Parathyroid adenoma (tissue), 2 donors: ENCODE measurements at regions not wholly inside any gene's neighbourhood (a gene's known extent, or its start where the extent isn't known, plus 50 kb on each side); places are given as distances from the start of the nearest gene placed in this dataset.

Experiments
- H2AFZ ChIP-seq: fragments of 300-600 bp; sonication (generic); one replicate; pipeline ENCODE4 v1.7.0; 2017; ENCODE audit warnings: antibody characterized with exemption, mild to moderate bottlenecking
- H3K27ac ChIP-seq: fragments of 300-600 bp; sonication (generic); one replicate; pipeline ENCODE4 v1.7.0; 2017
- H3K27me3 ChIP-seq: fragments of 300-600 bp; sonication (generic); one replicate; pipeline ENCODE4 v1.7.0; 2017; ENCODE audit warnings: low read length; ENCODE audit not compliant: control insufficient read depth, insufficient read depth
- H3K36me3 ChIP-seq: fragments of 300-600 bp; sonication (generic); one replicate; pipeline ENCODE4 v1.7.0; 2017; ENCODE audit warnings: low read length; ENCODE audit not compliant: control insufficient read depth, insufficient read depth
- H3K4me1 ChIP-seq: fragments of 300-600 bp; sonication (generic); one replicate; pipeline ENCODE4 v1.7.0; 2017; ENCODE audit warnings: control low read depth
- H3K4me2 ChIP-seq: fragments of 300-600 bp; sonication (generic); one replicate; pipeline ENCODE4 v1.7.0; 2017; ENCODE audit warnings: low read length
- H3K4me3 ChIP-seq: fragments of 300-600 bp; sonication (generic); one replicate; pipeline ENCODE4 v1.7.0; 2017; ENCODE audit warnings: low read depth, low read length
- H3K79me2 ChIP-seq: fragments of 300-600 bp; sonication (generic); one replicate; pipeline ENCODE4 v1.7.0; 2017; ENCODE audit warnings: control low read depth
- H3K9ac ChIP-seq: fragments of 300-600 bp; sonication (generic); one replicate; pipeline ENCODE4 v1.7.0; 2017; ENCODE audit warnings: mild to moderate bottlenecking
- H3K9me3 ChIP-seq: fragments of 300-600 bp; sonication (generic); one replicate; pipeline ENCODE4 v1.7.0; 2017; ENCODE audit warnings: low read length; ENCODE audit not compliant: control insufficient read depth
- TF ChIP-seq, protein P1 (sequence below): fragments of 300-600 bp; sonication (generic); IDR thresholded peaks from one replicate; pipeline ENCODE4 v1.7.0; 2017; ENCODE audit warnings: antibody characterized with exemption, mild to moderate bottlenecking
- donor health status: primary hyperparathyroidism.

GRCh38 chr20:55229451-55229850 is 754.1 kb downstream of the DOK5 start:
- no peak overlapping the region for H3K27ac ChIP-seq
- H3K9ac ChIP-seq, result no peak overlapping the region
- H3K4me3 ChIP-seq, result no peak overlapping the region
- no peaks in the 10 kb centered on the region for H3K36me3 ChIP-seq
- no peaks in the 10 kb centered on the region for H3K27me3 ChIP-seq
- no peaks in the 10 kb centered on the region for H3K79me2 ChIP-seq
- H3K9me3 ChIP-seq, result no peaks in the 10 kb centered on the region
- no peak overlapping the region for H3K4me2 ChIP-seq
- no peak overlapping the region for H2AFZ ChIP-seq
- no peaks in the 10 kb centered on the region for H3K4me1 ChIP-seq
- TF ChIP-seq, protein P1, sequence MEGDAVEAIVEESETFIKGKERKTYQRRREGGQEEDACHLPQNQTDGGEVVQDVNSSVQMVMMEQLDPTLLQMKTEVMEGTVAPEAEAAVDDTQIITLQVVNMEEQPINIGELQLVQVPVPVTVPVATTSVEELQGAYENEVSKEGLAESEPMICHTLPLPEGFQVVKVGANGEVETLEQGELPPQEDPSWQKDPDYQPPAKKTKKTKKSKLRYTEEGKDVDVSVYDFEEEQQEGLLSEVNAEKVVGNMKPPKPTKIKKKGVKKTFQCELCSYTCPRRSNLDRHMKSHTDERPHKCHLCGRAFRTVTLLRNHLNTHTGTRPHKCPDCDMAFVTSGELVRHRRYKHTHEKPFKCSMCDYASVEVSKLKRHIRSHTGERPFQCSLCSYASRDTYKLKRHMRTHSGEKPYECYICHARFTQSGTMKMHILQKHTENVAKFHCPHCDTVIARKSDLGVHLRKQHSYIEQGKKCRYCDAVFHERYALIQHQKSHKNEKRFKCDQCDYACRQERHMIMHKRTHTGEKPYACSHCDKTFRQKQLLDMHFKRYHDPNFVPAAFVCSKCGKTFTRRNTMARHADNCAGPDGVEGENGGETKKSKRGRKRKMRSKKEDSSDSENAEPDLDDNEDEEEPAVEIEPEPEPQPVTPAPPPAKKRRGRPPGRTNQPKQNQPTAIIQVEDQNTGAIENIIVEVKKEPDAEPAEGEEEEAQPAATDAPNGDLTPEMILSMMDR, result no peak

GRCh38 chr20:55216525-55217242 is 741.3 kb downstream of the DOK5 start:
- TF ChIP-seq, protein P1, result no peak
- H3K27me3 ChIP-seq, result no peaks in the 10 kb centered on the region
- H3K9ac ChIP-seq, result no peak overlapping the region
- no peaks in the 10 kb centered on the region for H3K79me2 ChIP-seq
- H3K4me2 ChIP-seq, result no peak overlapping the region
- H3K27ac ChIP-seq, result no peak overlapping the region
- H3K4me3 ChIP-seq, result no peak overlapping the region
- H3K9me3 ChIP-seq, result no peaks in the 10 kb centered on the region
- no peaks in the 10 kb centered on the region for H3K36me3 ChIP-seq
- H2AFZ ChIP-seq, result no peak overlapping the region
- H3K4me1 ChIP-seq, result no peaks in the 10 kb centered on the region

- Histone ChIP-seq H3K9ac (no peak overlapping the region), H3K9me3 (no peaks in the 10 kb centered on the region), H3K4me2 (no peak overlapping the region), H2AFZ (no peak overlapping the region), H3K27me3 (no peaks in the 10 kb centered on the region), H3K79me2 (no peaks in the 10 kb centered on the region), H3K36me3 (no peaks in the 10 kb centered on the region), H3K4me3 (no peak overlapping the region), H3K4me1 (no peaks in the 10 kb centered on the region), H3K27ac (no peak overlapping the region)
- TF ChIP-seq, protein P1, result no peak
Observed at GRCh38 chr20:55213653-55214052, 738.3 kb downstream of the DOK5 start.

DNA sequence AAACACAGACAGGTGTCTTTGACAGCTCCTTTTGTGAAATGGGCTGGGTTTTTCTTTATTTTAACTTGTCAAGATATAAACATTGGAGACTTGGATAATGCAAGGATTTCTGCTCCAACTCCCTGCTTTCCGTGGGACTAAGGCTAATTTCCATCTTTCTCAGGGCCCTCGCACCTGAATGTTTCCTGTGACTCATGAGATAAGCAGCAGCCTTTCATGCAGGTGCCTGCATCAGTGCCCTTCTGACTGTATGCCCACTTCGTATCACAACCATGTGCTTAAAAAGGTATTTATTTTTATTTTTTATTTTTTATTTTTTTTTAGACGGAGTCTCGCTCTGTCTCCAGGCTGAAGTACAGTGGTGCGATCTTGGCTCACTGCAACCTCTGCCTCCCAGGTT is 736.1 kb downstream of the DOK5 start:
- H3K9me3 ChIP-seq, result no peaks in the 10 kb centered on the region
- no peaks in the 10 kb centered on the region for H3K27me3 ChIP-seq
- no peaks in the 10 kb centered on the region for H3K79me2 ChIP-seq
- no peak overlapping the region for H2AFZ ChIP-seq
- no peak overlapping the region for H3K4me3 ChIP-seq
- H3K27ac ChIP-seq, result no peak overlapping the region
- TF ChIP-seq, protein P1, result no peak
- no peaks in the 10 kb centered on the region for H3K4me1 ChIP-seq
- H3K4me2 ChIP-seq, result no peak overlapping the region
- no peak overlapping the region for H3K9ac ChIP-seq
- H3K36me3 ChIP-seq, result no peaks in the 10 kb centered on the region

DNA sequence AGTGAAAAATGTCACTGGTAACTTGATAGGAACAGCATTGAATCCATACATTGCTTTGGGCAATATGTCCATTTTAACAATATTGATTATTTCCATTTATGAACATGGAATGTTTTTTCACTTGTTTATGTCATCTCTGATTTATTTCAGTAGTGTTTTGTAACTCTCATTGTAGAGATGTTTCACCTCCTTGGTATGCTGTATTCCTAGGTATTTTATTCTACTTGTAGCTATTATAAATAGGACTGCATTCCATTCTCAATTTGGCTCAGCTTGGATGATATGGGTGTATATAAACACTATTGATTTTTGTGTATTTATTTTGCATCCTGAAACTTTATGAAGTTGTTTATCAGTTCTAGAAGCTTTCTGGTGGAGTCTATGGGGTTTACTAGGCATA is 730.3 kb downstream of the DOK5 start:
- Histone ChIP-seq H3K4me2 (no peak overlapping the region), H3K9ac (no peak overlapping the region), H3K9me3 (no peaks in the 10 kb centered on the region), H3K4me1 (no peaks in the 10 kb centered on the region), H2AFZ (no peak overlapping the region), H3K4me3 (no peak overlapping the region), H3K27me3 (no peaks in the 10 kb centered on the region), H3K79me2 (no peaks in the 10 kb centered on the region), H3K36me3 (no peaks in the 10 kb centered on the region), H3K27ac (no peak overlapping the region)
- TF ChIP-seq, protein P1, result no peak
